HUDEP-2 (cell line): ENCODE measurements at regions not wholly inside any gene's neighbourhood (a gene's known extent, or its start where the extent isn't known, plus 50 kb on each side); places are given as distances from the start of the nearest gene placed in this dataset.
A peak's percentile ranks its signal among the peaks of the same experiment; 100 is the strongest.

Experiments used
- DNase-seq, 76 experiments: peaks; one replicate each; lab custom pipeline; 2025; ENCODE audit not compliant: unreplicated experiment in 76 of 76; lab: John Stamatoyannopoulos, UW

DNA sequence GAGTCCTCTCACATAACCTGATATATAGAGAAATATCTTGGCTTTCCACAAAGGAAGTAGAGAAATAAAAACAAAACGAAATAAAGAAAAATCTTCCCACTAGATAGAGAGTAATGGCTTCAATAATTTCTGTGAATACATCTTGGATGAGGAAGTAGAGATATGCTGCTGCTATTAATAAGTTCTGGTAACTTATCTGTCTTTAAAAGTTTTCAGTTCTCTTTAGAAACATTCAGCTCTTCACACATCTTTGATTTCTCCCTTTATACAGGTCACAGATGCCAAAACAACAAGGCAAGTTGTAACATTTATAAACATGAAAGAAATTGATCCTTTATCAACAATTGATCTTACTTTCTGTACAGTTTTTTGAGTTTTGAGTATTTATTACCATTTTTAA is 615.8 kb downstream of the TRAM1L1 start:
- no peak for DNase-seq

DNA sequence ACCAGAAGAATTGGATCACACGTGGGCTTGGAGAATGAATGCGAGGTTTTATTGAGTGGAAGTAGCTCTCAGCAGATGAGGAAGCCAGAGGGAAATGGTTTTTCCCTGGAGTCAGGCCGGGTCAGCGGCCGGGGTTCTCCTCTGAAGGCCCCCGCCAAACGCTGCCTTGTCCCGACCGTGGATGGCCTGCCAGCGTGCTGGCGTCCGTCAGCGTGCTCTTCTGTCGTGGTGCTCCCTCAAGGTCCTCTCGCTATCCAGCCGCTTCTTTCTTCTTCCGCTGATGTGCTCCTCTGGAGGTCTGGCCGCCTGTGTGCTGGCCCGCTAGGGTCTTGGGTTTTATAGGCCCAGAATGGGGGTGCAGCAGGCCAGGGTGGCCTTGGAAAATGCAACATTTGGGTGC is 632.2 kb downstream of the TRAM1L1 start:
- DNase-seq, result no peak

DNA sequence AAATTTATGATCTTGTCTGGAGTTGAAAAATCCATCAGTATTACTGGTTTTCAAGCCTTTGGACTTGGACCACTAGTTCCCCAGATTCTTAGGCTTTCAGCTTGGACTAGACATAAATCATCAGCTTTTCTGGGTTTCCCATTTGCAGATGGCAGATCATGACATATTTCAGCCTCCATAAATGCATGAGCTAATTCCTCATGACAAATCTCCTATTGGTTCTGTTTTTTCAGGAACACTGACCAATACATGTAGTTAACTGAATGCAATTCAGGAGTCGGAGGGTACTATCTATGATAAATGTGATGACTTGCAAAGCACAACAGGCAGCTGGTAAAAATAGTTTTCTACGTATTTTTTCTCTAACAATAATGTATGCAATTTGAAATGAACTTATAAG is 635.6 kb downstream of the TRAM1L1 start:
- no peak for DNase-seq

DNA sequence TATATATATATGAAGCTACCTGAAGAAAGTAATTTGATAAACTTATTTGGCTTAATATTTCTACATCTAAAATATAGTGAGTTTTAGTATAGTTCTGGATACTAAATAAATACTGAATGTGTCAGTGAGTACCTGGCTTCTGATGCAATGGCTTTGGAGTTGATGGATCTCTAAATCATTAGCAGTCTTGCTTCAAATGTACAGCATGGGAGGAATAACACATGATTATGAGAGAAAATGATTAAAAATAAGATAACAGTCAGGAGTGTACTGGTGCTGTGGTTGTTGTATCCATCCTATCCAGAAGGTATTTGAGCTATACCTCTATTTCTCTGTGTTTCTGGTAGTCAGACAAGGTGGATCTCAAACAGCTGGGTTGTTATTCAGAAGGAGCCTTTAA is 641.3 kb downstream of the TRAM1L1 start:
- no peak for DNase-seq

DNA sequence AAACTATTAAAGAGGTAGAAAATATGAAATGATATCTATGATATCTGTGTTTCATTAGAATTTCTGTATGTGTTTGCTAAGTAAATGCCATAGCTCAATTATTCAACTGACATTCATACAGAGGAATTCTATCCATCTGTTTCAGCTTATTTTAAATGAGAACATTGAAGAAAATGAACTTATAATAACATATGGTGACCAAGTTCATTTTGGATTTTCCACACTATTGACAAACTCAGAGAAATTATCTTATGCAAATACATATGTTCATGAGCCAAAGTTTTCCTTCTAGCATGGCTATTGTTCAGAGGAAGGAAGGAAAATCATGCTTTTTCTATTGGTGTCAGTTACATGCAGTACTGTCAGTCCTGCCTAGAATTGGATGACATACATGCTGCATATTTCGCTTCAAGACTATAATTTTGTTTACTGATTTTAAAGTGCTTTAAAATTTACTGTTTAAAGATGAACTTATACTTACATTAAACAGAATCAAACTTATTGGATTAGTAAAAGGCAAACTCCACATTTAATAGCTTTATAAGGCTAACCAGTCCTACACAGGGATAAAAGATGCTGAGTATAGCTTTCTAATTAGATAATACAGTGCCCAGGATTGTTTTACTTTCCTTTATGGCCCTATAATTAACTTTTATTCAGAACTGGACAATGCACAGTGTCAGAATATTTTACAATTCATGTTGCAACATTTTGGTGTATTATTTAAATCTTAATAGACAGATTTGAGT is 646.2 kb downstream of the TRAM1L1 start:
- no peak for DNase-seq

DNA sequence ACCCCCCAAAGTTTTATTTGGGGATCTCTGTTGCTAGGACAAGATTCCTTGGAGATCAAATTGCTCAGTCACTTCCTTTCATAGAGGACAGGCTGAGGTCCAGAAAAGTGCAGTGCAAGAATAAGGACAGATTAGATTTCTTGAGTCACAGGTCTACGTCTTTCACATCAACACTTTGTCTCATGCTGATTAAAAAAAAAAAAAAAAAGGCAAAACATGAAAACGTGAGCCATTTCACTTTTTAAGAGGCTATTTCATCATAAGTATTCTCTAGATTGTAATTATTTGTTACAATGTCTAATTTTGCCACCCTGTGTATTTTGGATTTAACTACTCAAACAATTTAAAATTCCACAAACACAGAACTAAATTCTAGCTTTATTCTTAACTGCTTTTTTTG is 647.0 kb downstream of the TRAM1L1 start:
- DNase-seq, result no peak

DNA sequence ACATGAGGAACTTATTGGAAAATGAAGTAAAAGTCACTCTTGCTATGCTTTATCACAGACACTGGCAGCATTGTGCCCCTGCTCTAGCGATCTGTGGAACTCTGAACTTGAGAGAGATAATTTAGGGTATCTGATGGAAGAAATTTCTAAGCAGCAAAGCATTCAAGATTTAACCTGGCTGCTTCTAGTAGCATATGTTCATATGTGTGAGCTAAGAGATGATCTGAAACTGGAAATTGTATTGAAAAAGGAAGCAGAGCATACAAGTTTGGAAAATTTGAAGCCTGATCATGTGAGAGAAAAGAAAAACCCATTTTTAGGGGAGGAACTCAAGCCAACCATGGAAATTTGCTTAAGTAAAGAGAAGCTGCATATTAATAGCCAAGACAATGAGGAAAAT is 657.7 kb downstream of the TRAM1L1 start:
- DNase-seq, result no peak

DNA sequence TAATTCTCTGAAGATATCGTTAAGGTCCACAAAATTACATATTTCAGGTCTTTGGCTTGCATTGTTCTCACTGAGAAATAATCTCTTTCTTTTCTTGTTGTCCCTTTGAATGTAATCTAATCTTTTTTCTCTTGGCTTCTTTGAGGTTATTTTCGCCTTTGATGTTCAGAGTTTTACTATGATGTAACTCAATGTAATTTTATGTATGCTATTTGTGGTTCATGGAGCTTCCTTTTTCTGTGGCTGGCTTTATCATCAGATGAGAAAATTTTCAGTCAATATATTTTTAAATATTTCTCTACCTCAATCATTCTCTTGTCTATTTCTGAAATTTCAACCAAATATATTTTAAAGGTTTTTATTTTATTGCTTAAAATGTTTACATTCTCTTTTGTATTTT is 672.2 kb downstream of the TRAM1L1 start:
- no peak for DNase-seq

DNA sequence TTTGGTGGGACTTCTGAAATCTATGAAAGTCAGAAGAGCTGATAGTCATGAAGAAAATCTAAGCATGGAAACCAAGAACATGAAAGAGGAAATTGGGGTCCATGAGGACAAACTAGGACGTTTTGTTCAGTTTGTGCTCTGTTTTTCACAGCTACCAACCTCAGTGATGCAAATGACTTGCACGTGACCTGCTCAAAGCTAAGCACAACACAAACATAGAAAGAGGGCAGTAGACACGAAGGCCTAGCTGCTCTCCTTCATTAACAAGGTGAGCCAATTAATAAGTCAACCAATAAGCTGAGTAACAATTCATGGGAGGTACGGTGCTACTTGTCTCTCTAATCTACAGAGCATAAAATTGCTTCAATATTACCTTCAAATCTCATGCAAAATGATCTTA is 684.1 kb downstream of the TRAM1L1 start:
- DNase-seq, result no peak

DNA sequence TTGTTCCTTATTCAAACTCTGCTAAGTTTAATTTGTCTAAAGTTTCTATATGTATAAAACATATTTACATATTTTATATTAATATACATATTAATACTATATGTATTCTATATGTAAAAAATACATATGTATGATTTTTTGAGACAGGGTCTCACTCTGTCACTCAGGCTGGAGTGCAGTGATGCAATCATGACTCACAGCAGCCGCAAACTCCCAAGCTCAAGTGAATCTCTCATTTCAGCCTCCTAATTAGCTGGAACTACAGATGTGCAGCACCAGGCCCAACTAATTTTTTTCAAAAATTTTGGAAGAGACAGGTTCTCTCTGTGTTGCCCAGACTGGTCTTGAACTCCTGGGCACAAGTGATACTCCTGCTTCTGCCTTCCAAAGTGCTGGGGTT is 684.9 kb downstream of the TRAM1L1 start:
- DNase-seq, result no peak

DNA sequence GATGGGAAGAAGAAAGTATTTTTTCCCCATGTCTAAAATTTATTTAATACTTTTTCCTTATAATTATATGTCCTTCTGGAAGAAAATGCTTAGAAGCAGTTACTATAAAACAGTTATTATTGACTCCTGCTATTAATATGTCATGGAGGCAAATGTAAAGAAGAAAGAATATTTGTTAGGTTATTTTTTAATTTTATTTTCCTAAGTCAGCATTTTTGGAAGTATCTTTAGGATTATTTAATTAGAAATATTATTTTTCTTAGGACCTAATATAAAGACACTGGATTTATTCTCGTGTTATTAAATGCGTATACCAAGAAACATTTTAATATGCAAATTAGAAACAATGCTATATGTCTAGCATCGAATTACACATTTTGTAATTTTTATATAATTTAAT is 687.7 kb downstream of the TRAM1L1 start:
- no peak for DNase-seq

DNA sequence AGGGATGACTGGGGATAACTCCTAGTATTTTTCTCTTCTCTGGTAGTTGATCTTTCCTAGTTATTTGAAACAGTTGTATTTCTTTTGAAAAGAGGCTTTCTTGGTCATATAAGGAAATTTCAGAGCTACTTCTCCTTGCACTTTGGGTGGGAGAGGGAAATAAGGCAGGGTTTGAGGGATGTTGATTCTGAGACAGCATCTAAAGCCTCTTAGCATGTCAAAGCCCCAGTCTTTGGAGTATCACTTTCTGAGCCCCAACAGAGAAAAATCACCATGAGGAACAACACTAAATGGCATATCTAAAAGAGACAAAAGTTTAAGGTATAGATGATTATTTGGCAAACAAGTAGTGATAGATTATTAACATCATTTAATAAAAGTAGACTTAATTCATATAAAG is 688.1 kb downstream of the TRAM1L1 start:
- no peak for DNase-seq

DNA sequence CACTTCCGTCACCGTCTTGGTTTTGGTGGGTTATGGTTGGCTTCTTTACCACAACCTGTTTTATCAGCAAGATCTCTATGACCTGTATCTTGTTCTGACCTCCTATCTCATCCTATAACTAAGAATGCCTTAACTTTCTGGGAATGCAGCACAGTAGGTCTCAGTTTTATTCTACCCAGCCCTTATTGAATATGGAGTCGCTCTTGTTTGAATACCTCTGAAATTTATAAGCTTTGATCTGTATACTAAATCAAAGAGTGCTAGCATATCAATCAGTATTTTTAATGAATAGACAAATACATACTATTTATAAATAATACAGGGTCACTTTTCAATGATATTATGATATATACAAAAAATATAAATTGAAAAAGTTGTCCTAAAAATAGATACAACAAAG is 690.0 kb downstream of the TRAM1L1 start:
- DNase-seq, result no peak

DNA sequence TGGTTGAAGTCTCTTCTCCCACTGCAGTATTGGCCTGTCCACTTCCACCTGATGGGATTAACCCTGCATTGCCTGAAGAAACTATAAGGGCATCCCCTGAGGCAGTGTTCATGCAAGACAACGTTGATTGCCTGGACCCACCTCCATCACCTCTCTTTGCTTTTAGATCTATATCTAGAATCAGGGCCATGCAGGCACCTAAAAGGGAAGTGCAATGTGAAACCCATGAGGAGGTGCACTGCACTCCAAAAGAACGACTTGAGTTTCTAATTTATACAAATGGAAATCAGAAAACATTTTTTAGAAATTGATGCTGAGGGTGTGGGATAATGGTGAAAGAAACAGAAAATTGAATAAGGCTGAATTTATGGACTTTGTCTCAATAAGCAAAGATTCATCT is 694.4 kb downstream of the TRAM1L1 start:
- no peak for DNase-seq

DNA sequence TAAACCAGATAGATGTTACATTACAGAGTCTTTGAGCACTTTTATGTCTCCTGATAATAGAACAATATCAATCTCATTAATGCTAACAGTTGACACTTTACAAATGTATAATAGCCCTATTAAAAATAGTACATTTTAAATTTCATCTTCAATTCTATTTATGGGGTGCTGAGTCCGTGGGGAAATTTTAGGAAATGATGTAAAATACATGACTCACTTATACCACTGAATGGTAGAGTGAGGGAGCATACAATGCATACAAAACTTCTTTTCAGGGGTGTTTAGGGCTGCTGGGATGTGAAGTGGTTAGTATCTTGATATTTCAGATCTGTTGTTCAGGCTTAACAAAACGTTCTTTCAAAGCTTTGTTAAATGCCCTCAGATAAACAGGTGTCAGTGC is 696.2 kb downstream of the TRAM1L1 start:
- no peak for DNase-seq

DNA sequence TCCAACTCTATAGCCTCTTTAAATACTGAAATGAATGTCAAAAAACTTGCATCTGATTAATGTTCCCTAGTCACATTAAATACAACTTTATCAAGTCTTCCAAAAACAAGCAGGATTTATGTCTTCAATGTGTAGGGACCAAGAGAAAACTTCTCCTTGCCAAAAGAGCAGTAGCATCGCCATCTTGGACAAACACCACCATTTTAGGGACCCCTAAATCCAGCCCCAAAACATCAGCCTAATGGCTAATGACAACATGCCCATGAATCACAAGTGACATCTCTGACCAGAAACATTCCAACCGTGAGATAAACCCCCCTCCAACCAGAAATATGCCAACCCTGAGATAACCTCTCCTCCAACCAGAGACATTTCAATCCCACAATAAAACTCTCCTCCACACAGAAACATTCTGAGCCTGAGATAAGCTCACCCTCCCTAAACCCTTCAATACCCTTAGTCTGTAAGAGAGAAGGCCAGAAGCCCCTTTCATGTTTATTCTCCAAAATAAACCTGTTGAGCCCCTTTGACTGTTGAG is 697.4 kb downstream of the TRAM1L1 start:
- DNase-seq, result no peak

DNA sequence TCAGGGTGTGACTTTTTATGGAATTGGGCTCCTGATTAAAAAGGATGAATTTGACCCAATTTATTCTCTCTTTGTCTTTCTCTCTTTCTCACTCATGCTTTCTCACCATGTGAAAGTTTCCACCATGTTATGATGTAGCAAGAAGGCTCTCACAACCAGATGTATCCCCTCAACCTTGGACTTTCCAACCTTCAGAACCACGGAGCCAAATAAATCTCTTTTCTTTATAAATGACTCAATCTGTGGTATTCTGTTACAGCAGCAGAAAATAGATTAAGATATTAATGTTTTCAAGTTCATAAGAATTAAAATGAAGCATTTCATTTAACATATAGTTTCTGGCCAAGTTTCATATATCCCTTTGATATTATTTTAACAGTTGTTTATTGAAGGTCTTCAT is 698.5 kb downstream of the TRAM1L1 start:
- DNase-seq, result no peak

DNA sequence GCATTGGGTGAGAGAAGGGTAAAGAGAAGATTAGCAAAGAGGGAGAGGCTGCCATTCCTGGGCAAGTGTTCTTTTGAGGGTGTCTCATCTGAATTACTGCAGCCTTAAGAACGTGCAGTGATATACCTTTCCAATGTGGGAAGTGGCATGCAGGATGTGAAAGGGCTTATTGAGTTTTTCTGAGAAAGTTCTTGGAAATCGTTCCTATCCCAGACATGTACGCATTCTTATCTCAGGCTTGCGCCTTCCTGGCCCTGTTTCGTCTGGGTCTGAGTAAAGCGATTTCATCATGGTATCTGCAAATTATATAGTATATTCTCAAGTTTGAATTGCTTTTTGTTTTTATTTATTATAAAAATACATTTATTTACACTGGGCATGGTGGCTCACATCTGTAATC is 699.8 kb downstream of the TRAM1L1 start:
- DNase-seq, result no peak

DNA sequence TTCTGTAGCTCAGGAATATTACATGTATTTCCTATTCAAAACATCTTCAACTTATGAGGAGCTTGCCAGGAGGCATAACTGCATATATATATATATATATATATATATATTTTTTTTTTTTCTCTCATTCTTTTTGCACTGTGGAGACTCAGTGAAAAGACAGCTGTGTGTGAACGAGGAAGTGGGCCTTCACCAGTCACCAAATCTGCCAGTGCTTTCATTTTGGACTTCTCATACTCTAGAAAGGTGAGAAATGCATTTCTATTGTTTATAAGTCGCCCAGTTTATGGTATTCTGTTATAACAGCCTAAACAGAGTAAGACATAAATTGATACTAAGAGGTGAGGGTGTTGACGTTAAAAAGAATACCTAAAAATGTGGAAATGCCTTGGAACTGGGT is 710.6 kb downstream of the TRAM1L1 start:
- no peak for DNase-seq

DNA sequence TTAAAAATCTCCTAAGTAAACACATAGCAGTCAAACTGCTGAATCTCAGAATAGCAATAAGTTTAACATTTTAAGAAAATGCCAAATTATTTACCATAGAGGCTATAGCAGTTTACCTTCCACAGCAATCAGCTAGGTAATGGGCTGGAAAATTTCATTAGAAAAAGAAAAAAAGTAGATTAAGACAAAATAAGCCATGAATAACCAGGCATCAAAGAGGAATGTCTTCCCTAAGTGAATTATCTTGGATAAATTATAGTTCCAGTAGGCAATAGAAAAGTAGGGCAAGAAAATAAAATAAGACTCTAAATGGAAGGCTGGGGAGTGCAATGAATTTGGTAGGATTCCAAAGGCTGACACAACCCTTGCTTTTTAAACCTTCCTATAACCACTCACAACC is 722.8 kb downstream of the TRAM1L1 start:
- no peak for DNase-seq

DNA sequence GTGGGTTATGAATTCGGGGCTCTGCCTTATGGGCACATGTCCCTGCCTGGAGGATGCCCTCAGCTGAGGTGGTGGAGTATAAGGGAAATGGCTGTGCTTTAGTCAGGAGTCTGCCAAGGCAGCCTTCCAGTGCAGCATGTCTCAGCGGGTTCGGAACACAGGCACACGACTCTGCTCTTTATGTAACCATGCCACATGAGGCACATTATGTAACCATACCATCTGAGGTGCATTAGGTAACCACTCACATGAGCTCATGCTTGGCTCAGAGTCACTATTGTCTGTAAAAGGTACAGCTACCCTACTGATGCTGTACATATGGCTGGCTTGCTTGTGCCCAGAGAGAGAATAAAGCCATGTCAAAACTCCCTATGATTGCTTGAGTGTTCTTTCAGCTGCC is 723.6 kb downstream of the TRAM1L1 start:
- no peak for DNase-seq

DNA sequence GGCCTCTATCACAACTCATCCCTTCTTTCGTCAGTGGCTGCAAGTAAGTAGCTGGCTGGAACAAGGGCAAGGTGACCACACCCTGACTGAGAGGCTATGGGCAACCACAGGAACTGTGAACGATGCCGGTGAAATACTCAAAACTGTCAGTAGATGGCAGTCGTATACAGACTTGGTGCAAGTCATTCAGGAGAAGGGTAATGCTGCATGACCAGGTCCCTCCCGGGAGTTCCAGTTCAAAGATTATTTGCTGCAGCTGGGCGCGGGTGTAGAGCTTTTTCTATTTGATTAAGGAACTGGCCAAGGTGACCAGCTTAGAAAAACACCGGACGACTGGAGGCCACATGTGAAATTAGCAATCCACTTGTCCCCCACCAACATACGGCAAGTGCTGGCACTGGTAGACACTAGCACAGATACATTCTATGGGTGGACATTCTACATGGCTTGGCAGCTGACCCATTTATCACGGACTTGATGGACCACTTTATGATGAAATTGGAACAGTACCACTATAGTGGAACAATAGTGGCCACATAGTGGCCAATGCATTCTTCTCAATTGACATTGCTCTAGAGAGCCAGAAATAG is 726.6 kb downstream of the TRAM1L1 start:
- peak in 72 of 76 experiments; percentile 7 to 92 (median 66) for DNase-seq
